NCI-H2227 (cell line): ENCODE measurements at regions not wholly inside any gene's neighbourhood (a gene's known extent, or its start where the extent isn't known, plus 50 kb on each side); places are given as distances from the start of the nearest gene placed in this dataset.
A peak's percentile ranks its signal among the peaks of the same experiment; 100 is the strongest.
"Not testable (repeated sequence)": the region's sequence is repeated elsewhere in the genome, so short reads cannot be mapped to it uniquely, and the experiment has no call there.

ENCODE experiments used
- DNase-seq: peaks from one replicate; lab custom pipeline; 2025; ENCODE audit not compliant: unreplicated experiment; lab: John Stamatoyannopoulos, UW

DNA sequence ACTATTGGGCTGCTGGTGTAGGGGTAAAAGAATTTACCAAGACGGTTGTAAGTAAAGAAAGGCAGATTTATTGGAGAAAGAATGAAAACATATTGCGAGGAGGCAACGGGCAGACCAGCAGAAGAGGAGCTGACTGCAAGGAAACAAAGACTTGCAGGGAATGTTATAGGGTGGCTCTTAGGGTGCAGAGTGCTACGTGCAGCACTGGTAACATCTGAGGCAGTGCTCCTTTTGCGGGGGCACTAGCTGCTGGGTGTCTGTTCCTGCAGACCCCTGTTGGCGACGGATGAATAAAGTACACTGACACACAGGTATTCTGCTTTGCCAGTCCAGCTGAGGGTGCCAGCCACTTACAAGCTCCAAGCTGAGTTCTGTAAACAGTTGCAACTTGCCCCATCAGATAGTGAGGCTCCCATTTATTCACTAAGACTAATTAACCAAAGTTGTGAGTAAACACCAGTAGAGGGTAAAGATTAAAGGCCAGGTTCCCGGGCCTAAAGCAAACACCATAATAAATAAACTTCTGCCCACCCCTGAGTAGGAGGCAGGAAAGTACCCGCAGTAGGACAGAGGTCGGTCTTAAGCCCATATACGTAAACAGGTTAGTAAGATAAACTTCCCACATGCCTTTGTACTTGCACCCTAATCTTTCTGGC lies 140.2 kb upstream of the KCNK1 start:
- DNase-seq, result no peak

DNA sequence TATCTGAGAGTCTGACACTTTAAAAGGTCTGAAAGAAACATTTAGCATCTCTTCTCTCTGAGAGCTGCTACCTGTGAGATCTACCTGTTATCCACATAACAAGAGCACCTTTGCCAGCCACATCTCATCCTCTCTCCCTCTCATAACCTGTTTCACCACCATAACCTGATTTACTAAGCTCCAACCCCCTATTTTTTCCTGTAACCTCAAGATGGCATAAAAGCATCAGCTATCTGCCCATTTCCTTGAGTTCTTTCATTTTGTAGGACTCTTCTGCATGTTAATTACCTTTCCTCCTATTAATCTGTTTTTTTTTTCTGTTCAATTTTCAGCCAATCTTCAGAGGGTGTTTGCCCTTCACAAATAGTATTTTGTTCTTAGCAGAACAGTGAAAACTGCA lies 136.5 kb upstream of the KCNK1 start:
- no peak for DNase-seq

DNA sequence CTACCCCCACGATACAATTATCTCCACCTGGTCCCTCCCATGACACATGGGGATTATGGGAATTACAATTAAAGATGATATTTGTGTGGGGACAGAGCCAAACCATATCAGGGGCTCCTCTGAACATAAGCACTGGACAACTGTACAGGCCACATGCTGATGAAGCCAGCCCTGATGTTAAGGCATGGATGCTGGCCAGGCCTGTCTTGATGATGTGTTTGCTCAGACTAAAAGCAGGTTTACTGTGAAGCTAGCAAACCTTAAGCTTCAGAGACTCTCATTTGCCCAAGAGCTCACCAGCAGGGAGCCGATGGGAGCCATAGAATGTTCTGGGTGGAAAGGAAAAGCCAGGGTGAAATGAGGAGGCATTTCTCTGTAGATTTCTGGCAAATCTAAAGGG lies 135.3 kb upstream of the KCNK1 start:
- DNase-seq, result no peak

DNA sequence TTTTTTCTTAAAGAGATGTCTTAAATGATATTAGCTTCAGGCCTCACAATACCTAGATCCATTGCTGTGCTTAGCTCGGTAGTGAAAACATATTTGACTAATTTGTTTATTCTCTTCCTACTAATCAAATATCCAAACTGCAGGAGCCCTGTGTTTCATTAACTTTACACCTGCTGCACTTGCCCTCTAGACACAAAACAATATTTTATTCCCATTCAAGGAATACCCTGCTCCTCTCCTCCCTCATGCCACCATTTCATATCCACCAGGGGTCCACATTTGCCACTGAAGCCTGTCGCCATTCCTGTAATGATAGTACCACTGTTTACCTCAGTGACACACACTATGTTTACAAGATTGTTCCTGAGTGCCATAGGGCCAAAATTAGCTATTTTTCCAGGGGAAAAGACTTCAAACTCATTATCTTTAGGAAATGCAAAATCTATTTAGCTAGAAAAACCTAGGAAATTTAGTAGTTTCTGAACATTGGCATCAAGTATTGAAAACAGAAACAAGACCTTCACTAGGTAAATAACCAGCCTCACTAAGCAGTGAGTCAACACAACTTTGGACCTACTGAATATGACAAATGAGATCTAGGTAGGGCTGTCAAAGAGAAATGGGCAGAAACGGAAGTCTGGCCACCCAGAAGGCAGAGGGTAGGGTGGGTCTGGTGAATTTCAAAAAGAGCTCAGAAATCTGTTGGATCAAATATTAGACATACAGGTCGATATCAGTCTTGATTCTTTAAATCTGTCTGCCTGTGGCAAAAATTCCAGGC lies 134.6 kb upstream of the KCNK1 start:
- no peak for DNase-seq

DNA sequence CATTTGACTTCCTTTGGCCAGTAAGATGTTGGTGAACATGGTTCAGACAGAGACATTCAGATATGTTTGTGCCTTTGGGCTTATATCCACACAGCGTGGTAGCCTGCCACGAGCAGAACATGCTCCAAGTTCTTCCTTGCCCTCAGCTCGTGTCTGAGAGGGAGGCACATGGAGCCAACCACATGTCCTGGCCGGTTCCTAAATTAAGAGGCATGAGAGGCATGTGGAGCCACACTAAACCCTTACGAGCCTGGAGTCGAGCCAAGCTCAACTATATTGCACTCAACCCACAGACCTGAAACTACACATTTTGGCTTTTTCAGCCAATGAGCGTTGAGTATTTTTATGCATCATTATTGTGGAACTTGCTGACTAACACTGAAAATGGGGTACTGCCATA lies 133.7 kb upstream of the KCNK1 start:
- DNase-seq, result no peak

GRCh38 chr1:233482388-233482787 lies 131.5 kb upstream of the KCNK1 start:
- DNase-seq, result no peak

- no peak for DNase-seq
These were observed 128.5 kb upstream of the KCNK1 start for GRCh38 chr1:233485385-233485784.

DNA sequence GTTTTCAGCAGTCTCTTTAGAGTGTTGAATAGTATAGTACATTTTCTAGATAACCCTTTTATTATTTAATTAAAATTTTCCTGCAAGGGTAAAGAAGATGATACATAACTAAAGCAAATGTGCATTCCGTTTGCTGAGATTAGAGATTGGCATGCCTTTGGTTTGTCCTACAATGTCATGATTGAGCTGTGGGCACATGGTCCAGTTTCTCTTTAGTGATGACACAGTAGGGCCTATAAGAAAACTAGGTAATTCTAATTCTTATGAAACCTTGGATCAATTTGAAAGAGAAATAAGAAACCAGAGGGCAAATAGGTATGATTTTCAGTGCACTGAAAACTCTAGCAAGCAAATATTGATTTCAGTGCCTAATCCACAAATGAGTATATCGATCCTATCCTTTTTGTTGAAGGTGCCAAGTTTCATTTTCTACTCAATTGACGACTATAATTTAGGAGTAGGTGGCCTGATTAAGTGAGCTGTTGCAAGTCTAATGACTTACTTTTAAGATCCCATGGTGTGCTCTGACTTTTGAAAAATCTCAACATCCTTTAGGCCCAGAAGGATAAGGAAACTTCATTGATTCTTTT lies 128.0 kb upstream of the KCNK1 start:
- no peak for DNase-seq

- no peak for DNase-seq
These were observed 126.5 kb upstream of the KCNK1 start for GRCh38 chr1:233487408-233487807.

- DNase-seq, result no peak
These were observed 124.5 kb upstream of the KCNK1 start for GRCh38 chr1:233489411-233489810.

- no peak for DNase-seq
These were observed 123.4 kb upstream of the KCNK1 start for GRCh38 chr1:233490488-233490887.

GRCh38 chr1:233491953-233492620 lies 121.8 kb upstream of the KCNK1 start:
- no peak for DNase-seq

GRCh38 chr1:233496993-233497392 lies 116.9 kb upstream of the KCNK1 start:
- DNase-seq, result no peak

- DNase-seq, result peak; percentile 28
These were observed 116.2 kb upstream of the KCNK1 start for GRCh38 chr1:233497679-233498078.

DNA sequence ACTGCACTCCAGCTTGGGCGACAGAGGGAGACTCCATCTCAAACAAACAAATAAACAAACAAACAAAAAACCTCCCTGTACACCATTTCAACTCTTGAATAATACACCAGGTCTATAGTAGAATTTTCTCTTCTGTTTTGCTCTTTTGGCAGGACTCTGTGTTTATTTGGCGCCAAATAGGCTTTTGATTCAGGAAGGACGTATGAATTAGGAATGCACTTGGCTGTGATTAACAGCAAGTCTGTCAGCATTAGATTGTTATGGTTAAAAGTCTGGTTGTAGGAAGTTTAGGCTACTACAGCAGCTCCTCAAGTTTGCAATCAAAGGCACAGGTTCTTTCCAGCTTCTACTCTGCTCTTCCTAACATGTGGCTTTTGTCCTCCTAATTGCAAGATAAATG lies 113.8 kb upstream of the KCNK1 start:
- DNase-seq, result no peak

DNA sequence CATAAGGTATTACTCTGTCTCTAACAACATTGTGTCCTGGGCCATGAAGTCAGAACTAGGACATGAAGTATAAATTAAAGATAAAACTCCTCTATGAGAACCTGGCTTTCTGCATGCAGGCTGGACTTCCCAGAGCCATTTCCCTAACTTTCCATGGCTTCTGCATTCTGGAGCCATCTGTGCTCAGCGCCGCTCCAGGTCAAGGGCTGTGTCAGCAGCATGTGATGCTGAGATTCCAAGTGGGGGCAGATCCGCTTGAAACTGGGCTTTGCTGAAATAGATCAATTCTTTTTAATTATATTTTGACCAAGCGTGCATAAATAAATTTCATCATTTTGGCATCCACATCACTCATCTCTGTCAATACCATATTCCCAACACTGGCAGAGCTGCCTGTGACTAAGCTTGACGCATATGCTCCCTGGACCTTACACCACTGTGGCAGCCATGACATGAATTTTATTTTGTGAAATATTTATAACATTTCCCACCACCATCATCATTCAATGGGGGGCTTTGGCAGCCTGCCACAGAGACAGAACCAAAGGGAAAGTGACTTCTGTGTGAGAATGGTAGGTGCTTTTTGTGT lies 110.4 kb upstream of the KCNK1 start:
- DNase-seq, result no peak

DNA sequence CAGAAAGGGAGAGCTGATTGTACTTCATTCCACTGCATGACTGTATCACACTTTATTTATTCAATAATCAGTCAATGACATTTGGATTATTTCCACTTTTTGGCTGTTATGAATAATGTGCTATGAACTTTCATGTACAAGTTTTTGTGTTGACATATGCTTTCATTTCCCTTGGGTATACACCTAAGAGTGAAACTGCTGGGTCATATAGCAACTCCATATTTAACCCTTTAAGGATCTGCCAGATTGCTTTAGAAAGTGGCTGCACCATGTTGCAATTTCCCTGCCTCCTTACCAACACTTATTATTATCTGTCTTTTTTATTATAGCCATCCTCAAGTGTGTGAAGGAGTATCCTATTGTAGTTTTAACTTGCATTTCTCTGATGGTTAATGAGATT lies 108.8 kb upstream of the KCNK1 start:
- DNase-seq, result no peak

DNA sequence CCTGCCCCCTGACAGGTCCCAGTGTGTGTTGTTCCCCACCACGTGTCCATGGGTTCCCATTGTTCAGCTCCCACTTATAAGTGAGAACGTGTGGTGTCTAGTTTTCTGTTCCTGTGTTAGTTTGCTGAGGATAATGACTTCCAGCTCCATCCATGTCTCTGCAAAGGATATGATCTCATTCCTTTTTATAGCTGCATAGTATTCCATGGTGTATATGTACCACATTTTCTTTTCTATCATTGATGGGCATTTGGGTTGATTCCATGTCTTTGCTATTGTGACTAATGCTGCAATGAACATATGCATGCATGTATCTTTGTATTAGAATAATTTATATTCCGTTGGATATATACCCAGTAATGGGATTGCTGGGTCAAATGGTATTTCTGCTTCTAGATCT lies 108.0 kb upstream of the KCNK1 start:
- DNase-seq, result not testable (repeated sequence)

GRCh38 chr1:233509526-233509925 lies 104.4 kb upstream of the KCNK1 start:
- DNase-seq, result no peak

- no peak for DNase-seq
These were observed 101.4 kb upstream of the KCNK1 start for GRCh38 chr1:233512538-233512937.

- peak; percentile 83 for DNase-seq
These were observed 100.5 kb upstream of the KCNK1 start for GRCh38 chr1:233513431-233513830.
